ENCODE measurements at regions not wholly inside any gene's neighbourhood (a gene's known extent, or its start where the extent isn't known, plus 50 kb on each side); places are given as distances from the start of the nearest gene placed in this dataset.

- dilution Hi-C loops (cut with MboI; ENCODE audit: extremely low pct_ligation_motif_present, low sequenced_read_pairs) (no loop called here), intact Hi-C loops (cut with micrococcal nuclease) (no loop called here)
- FAIRE-seq (no peak), DNase-seq (ENCODE audit: low read depth, low spot score) (no peak)
- no peaks in the 10 kb centered on the region for H3K79me2 ChIP-seq (ENCODE audit: control insufficient read depth, insufficient read depth, low read length)
- POLR2A ChIA-PET = no interaction called here
- H3K27me3 ChIP-seq (ENCODE audit: control insufficient read depth in 2 of 2, insufficient read depth in 2 of 2, low read length in 2 of 2) = peaks cover 6 to 32% of the 10 kb centered on the region in 2 experiments
- no peaks in the 10 kb centered on the region for H3K9me1 ChIP-seq (replicated peaks; ENCODE audit: control insufficient read depth, extremely low read depth, insufficient read depth, low read length)
- no peaks in the 10 kb centered on the region for H3K36me3 ChIP-seq (ENCODE audit: control insufficient read depth in 2 of 2, extremely low read depth in 1 of 2, insufficient read depth in 2 of 2, low read length in 2 of 2)
- no peak overlapping the region for H2AFZ ChIP-seq (ENCODE audit: low read depth, low read length)
- BruUV-seq (replicated peaks) = no TSS peak
- TF ChIP-seq POLR2A (IDR thresholded peaks at IDR 0.05; ENCODE audit: low read depth, low read length) (no peak), EZH2 (IDR thresholded peaks at IDR 0.05; ENCODE audit: borderline replicate concordance, low read depth, low read length, severe bottlenecking) (no peak), FOS (IDR thresholded peaks at IDR 0.05; ENCODE audit: borderline replicate concordance, insufficient read depth, low read length) (no peak), CTCF (IDR thresholded peaks at IDR 0.05; ENCODE audit: extremely low read depth in 1 of 2, insufficient read depth in 1 of 2, low read depth in 1 of 2, low read length in 2 of 2) (no peak), POLR2AphosphoS5 (IDR thresholded peaks at IDR 0.05; ENCODE audit: insufficient read depth, low read depth, low read length) (no peak), GATA2 (IDR thresholded peaks at IDR 0.05; ENCODE audit: insufficient read depth, insufficient read length, low read depth, low read length) (no peak), JUN (IDR thresholded peaks at IDR 0.05; ENCODE audit: borderline replicate concordance, insufficient read depth, insufficient read length, low read depth) (no peak), MAX (IDR thresholded peaks at IDR 0.05; ENCODE audit: insufficient read depth, insufficient read length) (no peak), MYC (IDR thresholded peaks at IDR 0.05; ENCODE audit: low read depth, low read length) (no peak)
- H3K27ac ChIP-seq (ENCODE audit: insufficient read depth, low read depth, low read length) = no peak overlapping the region
- no peak overlapping the region for H3K4me2 ChIP-seq (ENCODE audit: insufficient read depth, low read length)
- H3K9ac ChIP-seq (replicated peaks; ENCODE audit: extremely low read depth, insufficient read depth, low read length) = no peak overlapping the region
- no peaks in the 10 kb centered on the region for H3K4me1 ChIP-seq (ENCODE audit: control insufficient read depth, extremely low read depth, insufficient read depth, low read length)
- H3K9me3 ChIP-seq (replicated peaks; ENCODE audit: control insufficient read depth, insufficient read depth, low read length) = no peaks in the 10 kb centered on the region
- H3K4me3 ChIP-seq (replicated peaks in 1 of 3; ENCODE audit: insufficient read depth in 1 of 3, low read depth in 1 of 3, low read length in 3 of 3) = no peak overlapping the region
- no peaks in the 10 kb centered on the region for H4K20me1 ChIP-seq (replicated peaks; ENCODE audit: control insufficient read depth, extremely low read depth, insufficient read depth, low read length)
- CTCF ChIA-PET = no interaction called here
Observed at GRCh38 chr15:31540633-31541032, 214.0 kb downstream of the KLF13 start.

All from endothelial cell of umbilical vein (primary cell).